Lower leg skin (tissue), 4 donors: ENCODE measurements at regions not wholly inside any gene's neighbourhood (a gene's known extent, or its start where the extent isn't known, plus 50 kb on each side); places are given as distances from the start of the nearest gene placed in this dataset.

Experiments
- DNase-seq, 2 donors: peaks; one replicate each; pipeline ENCODE4 v3.0.0-alpha.2; 2019; ENCODE audit warnings: low spot score in 2 of 2
- H3K4me3 ChIP-seq: fragments of 200-600 bp; sonication (generic); 2 replicates; pipeline ENCODE4 v1.5.1; 2017; ENCODE audit warnings: mild to moderate bottlenecking, low read depth; ENCODE audit not compliant: poor library complexity, severe bottlenecking
- CTCF ChIP-seq, 3 donors: fragments of 450-650 bp; IDR thresholded peaks; one replicate each; pipeline ENCODE4 v1.5.1; 2016; ENCODE audit warnings: antibody characterized with exemption in 3 of 3, mild to moderate bottlenecking in 3 of 3, moderate library complexity in 2 of 3
- POLR2A ChIP-seq, 2 donors: fragments of 450-650 bp; IDR thresholded peaks; one replicate each; pipeline ENCODE4 v1.6.1; 2016 to 2017; ENCODE audit warnings: antibody characterized with exemption in 2 of 2, mild to moderate bottlenecking in 1 of 2, moderate library complexity in 1 of 2
- WGBS, 2 donors: methylation state at CpG; one replicate each; pipeline ENCODE4 v1.1.5; 2018; 5-methylcytosine and 5-hydroxymethylcytosine counted together
- intact Hi-C: fragments of 100-400 bp; cut with DNase I; formaldehyde crosslinking; loops from one replicate; pipeline ENCODE4 v1.15.0; 2023; ENCODE audit warnings: low total_unique reads

DNA sequence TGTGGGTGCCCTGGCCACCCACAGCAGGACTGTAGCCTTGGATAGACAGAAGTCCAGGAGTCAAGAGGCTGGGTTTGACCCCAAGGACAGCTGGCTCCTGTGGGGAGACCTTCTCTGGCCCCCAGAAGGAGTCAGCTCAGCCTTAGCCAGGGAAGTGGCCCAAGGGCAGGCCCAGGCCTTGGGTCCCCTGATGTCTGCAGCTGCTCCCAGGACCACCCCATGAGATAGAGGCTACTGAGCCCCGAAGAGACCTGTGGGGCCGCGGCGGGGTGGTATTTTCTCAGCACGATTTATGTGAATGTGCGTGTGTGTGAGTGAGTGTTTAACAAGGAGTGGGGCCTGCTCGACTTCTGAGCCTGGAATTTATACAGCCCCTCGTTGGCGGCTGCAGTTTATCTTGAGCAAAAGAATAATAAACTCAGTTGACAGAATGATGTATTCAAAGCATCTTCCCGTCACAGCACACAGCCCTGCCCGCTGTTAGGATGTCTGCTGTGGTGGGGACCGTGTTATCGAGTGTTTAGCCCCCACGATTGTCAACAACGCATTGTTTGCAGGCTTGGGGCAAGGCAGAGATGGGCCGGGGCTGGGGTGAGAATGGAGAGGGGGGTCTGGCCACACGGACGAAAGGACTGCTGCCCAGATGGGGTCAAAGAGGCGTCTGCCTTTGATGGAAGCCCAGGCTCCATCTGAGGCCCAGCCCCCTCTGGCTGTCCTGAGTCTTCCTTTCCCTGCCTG lies 163.3 kb downstream of the VEGFA start:
- peak in 1 of 2 donors; percentile 79 for DNase-seq
- no peak for TF ChIP-seq POLR2A (IDR thresholded peaks at IDR 0.05)
- TF ChIP-seq CTCF (IDR thresholded peaks at IDR 0.05) = no peak
- WGBS, 2 donors = 89% methylated on average over 19 of the region's 19 CpGs
- intact Hi-C loops = no loop called here
- H3K4me3 ChIP-seq = no peak overlapping the region

- H3K4me3 ChIP-seq = no peak overlapping the region
- intact Hi-C loops = no loop called here
- no peak for TF ChIP-seq POLR2A (IDR thresholded peaks at IDR 0.05)
- no peak for TF ChIP-seq CTCF (IDR thresholded peaks at IDR 0.05)
- 90 to 91% methylated on average over 13 of the region's 13 CpGs for WGBS, 2 donors
- no peak for DNase-seq
Observed at GRCh38 chr6:43932259-43933147, 162.5 kb downstream of the VEGFA start.

- no peak for DNase-seq
- no peak overlapping the region for H3K4me3 ChIP-seq
- TF ChIP-seq CTCF (IDR thresholded peaks at IDR 0.05) (no peak), POLR2A (IDR thresholded peaks at IDR 0.05) (no peak)
- 80 to 92% methylated on average over 6 of the region's 6 CpGs for WGBS, 2 donors
- intact Hi-C loops = no loop called here
Observed at GRCh38 chr6:43931201-43931600, 161.2 kb downstream of the VEGFA start.

GRCh38 chr6:43930440-43931154 lies 160.6 kb downstream of the VEGFA start:
- WGBS, 2 donors = 85 to 92% methylated on average over 8 of the region's 8 CpGs
- intact Hi-C loops = no loop called here
- DNase-seq = no peak
- TF ChIP-seq POLR2A (IDR thresholded peaks at IDR 0.05) (no peak), CTCF (IDR thresholded peaks at IDR 0.05) (no peak)
- no peak overlapping the region for H3K4me3 ChIP-seq

GRCh38 chr6:43929511-43929910 lies 159.5 kb downstream of the VEGFA start:
- intact Hi-C loops = no loop called here
- TF ChIP-seq CTCF (IDR thresholded peaks at IDR 0.05) (no peak), POLR2A (IDR thresholded peaks at IDR 0.05) (no peak)
- H3K4me3 ChIP-seq = no peak overlapping the region
- WGBS, 2 donors = 85 to 95% methylated on average over 5 of the region's 5 CpGs
- no peak for DNase-seq
